B cell (primary cell): ENCODE measurements at regions not wholly inside any gene's neighbourhood (a gene's known extent, or its start where the extent isn't known, plus 50 kb on each side); places are given as distances from the start of the nearest gene placed in this dataset.

Source experiments
- CTCF ChIP-seq: fragments of 200-600 bp; IDR thresholded peaks from one replicate; pipeline ENCODE4 v1.8.0; 2022; ENCODE audit warnings: antibody characterized with exemption, mild to moderate bottlenecking
- EZH2 ChIP-seq: IDR thresholded peaks from 2 replicates; pipeline ENCODE4 v1.6.1; 2012; ENCODE audit warnings: borderline replicate concordance, low read depth, mild to moderate bottlenecking, moderate library complexity, low read length; ENCODE audit not compliant: insufficient read depth, poor library complexity, severe bottlenecking

GRCh38 chr2:136195226-136195625 lies 77.3 kb upstream of the CXCR4 start:
- TF ChIP-seq CTCF (no peak), EZH2 (no peak)
